Gastroesophageal sphincter (tissue), 3 donors: ENCODE measurements at regions not wholly inside any gene's neighbourhood (a gene's known extent, or its start where the extent isn't known, plus 50 kb on each side); places are given as distances from the start of the nearest gene placed in this dataset.
"Not testable (repeated sequence)": the region's sequence is repeated elsewhere in the genome, so short reads cannot be mapped to it uniquely, and the experiment has no call there.

ENCODE experiments used
- CTCF ChIP-seq, 4 experiments: fragments of 200-600 bp in 2 of 4; fragments of 450-650 bp in 2 of 4; sonication (generic) in 1 of 4; IDR thresholded peaks; one replicate each; pipeline ENCODE4 v1.5.1; 2017 to 2019; ENCODE audit warnings: antibody characterized with exemption in 4 of 4, mild to moderate bottlenecking in 2 of 4, moderate library complexity in 2 of 4
- EP300 ChIP-seq: sonication (generic); formaldehyde crosslinking; IDR thresholded peaks from one replicate; pipeline ENCODE4 v1.6.1; 2017; ENCODE audit warnings: antibody characterized with exemption, mild to moderate bottlenecking
- POLR2A ChIP-seq, 2 donors: fragments of 450-650 bp; IDR thresholded peaks; one replicate each; pipeline ENCODE4 v1.6.1; 2017; ENCODE audit warnings: antibody characterized with exemption in 2 of 2, mild to moderate bottlenecking in 2 of 2, moderate library complexity in 1 of 2

GRCh38 chr4:179736820-179737219 lies 2294.6 kb upstream of the AGA start:
- not testable (repeated sequence) for TF ChIP-seq CTCF (IDR thresholded peaks at IDR 0.05); POLR2A (IDR thresholded peaks at IDR 0.05); EP300
